ENCODE measurements at regions not wholly inside any gene's neighbourhood (a gene's known extent, or its start where the extent isn't known, plus 50 kb on each side); places are given as distances from the start of the nearest gene placed in this dataset.

- no peaks in the 10 kb centered on the region for H3K36me3 ChIP-seq
- H3K4me3 ChIP-seq: no peak overlapping the region
- TF ChIP-seq, protein P1, sequence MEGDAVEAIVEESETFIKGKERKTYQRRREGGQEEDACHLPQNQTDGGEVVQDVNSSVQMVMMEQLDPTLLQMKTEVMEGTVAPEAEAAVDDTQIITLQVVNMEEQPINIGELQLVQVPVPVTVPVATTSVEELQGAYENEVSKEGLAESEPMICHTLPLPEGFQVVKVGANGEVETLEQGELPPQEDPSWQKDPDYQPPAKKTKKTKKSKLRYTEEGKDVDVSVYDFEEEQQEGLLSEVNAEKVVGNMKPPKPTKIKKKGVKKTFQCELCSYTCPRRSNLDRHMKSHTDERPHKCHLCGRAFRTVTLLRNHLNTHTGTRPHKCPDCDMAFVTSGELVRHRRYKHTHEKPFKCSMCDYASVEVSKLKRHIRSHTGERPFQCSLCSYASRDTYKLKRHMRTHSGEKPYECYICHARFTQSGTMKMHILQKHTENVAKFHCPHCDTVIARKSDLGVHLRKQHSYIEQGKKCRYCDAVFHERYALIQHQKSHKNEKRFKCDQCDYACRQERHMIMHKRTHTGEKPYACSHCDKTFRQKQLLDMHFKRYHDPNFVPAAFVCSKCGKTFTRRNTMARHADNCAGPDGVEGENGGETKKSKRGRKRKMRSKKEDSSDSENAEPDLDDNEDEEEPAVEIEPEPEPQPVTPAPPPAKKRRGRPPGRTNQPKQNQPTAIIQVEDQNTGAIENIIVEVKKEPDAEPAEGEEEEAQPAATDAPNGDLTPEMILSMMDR (IDR thresholded peaks at IDR 0.05): no peak
- TF ChIP-seq POLR2A (IDR thresholded peaks at IDR 0.05): no peak
- H3K9me3 ChIP-seq: peaks cover 5 to 46% (median 10%) of the 10 kb centered on the region in 4 donors
- intact Hi-C loops (cut with DNase I; ENCODE audit: low total_unique reads): no loop called here
- H3K27ac ChIP-seq: no peak overlapping the region
- no peak for DNase-seq
- no peaks in the 10 kb centered on the region for H3K27me3 ChIP-seq
- 62 to 78% (median 73%) methylated on average over 2 of the region's 2 CpGs for WGBS, 5 donors
- H3K4me1 ChIP-seq: no peaks in the 10 kb centered on the region
Observed at GRCh38 chr16:61471023-61471422, 565.2 kb downstream of the CDH8 start.

DNA sequence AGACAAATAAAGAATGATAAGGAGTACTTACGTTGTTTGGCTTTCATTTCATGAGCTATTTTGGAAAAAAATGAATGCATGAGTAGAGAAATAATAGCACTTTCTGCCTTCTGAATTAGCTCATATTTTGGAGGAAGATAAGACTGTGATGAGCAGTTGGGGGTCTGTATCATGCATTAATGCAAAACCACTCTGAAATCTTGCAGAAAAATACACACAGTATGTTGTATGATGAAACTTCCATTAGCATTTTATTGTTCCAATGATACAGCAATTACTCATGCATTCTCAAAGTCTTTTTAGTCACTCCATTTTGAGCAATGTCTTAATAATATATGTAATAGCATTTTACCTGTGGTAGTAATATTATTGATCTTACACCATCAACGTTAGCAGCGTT lies 571.0 kb downstream of the CDH8 start:
- WGBS, 5 donors: 61 to 77% (median 70%) methylated on average over 3 of the region's 3 CpGs
- H3K36me3 ChIP-seq: no peaks in the 10 kb centered on the region
- intact Hi-C loops (cut with DNase I; ENCODE audit: low total_unique reads): no loop called here
- DNase-seq: no peak
- no peaks in the 10 kb centered on the region for H3K4me1 ChIP-seq
- TF ChIP-seq POLR2AphosphoS5 (IDR thresholded peaks at IDR 0.05) (no peak), POLR2A (IDR thresholded peaks at IDR 0.05) (no peak), EP300 (IDR thresholded peaks at IDR 0.05) (no peak)
- no peaks in the 10 kb centered on the region for H3K27me3 ChIP-seq
- no peak overlapping the region for H3K4me3 ChIP-seq
- H3K27ac ChIP-seq: no peak overlapping the region
- peaks cover 0 to 12% (median 2%) of the 10 kb centered on the region in 4 donors for H3K9me3 ChIP-seq

DNA sequence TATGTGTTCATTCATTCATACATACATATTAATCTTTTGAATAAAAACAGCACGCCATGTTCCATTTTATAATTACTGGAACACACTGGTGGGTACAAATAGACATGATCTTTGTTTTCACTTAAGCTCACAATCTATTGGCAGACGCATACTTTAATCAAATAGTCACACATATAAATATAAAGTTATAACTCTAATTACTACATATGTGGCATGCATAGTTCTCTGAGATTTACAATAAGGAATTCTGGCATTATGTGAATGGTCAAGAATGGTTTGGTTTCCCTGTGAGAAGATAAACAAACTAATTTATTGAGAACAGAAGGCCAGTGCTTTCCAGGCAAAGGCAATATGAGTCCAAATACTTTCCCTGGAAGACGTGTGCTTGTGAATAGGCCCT lies 576.2 kb downstream of the CDH8 start:
- H3K27ac ChIP-seq: no peak overlapping the region
- TF ChIP-seq EP300 (IDR thresholded peaks at IDR 0.05) (no peak), POLR2A (IDR thresholded peaks at IDR 0.05) (no peak), POLR2AphosphoS5 (IDR thresholded peaks at IDR 0.05) (no peak)
- TF ChIP-seq, protein P1 (IDR thresholded peaks at IDR 0.05): no peak
- DNase-seq: no peak

GRCh38 chr16:61435346-61435745 lies 600.9 kb downstream of the CDH8 start:
- peaks cover 0 to 4% (median 0%) of the 10 kb centered on the region in 4 donors for H3K9me3 ChIP-seq
- TF ChIP-seq POLR2AphosphoS5 (IDR thresholded peaks at IDR 0.05): no peak
- no peak for TF ChIP-seq POLR2A (IDR thresholded peaks at IDR 0.05)
- TF ChIP-seq EP300 (IDR thresholded peaks at IDR 0.05): no peak
- H3K36me3 ChIP-seq: no peaks in the 10 kb centered on the region
- no peaks in the 10 kb centered on the region for H3K4me1 ChIP-seq
- no peaks in the 10 kb centered on the region for H3K27me3 ChIP-seq
- peak in 1 of 2 donors; percentile 7 for DNase-seq
- no peak overlapping the region for H3K27ac ChIP-seq
- no peak overlapping the region for H3K4me3 ChIP-seq
- intact Hi-C loops (cut with DNase I; ENCODE audit: low total_unique reads): no loop called here
- WGBS, 5 donors: 48 to 73% (median 58%) methylated on average over 2 of the region's 2 CpGs

More for the DNA sequence above, 576.2 kb downstream of the CDH8 start:
- Histone ChIP-seq H3K4me3 (no peak overlapping the region), H3K27me3 (no peaks in the 10 kb centered on the region), H3K4me1 (no peaks in the 10 kb centered on the region), H3K36me3 (no peaks in the 10 kb centered on the region), H3K9me3 (peaks cover 4 to 28% (median 20%) of the 10 kb centered on the region in 4 donors)
- 62 to 75% (median 70%) methylated on average over 3 of the region's 3 CpGs for WGBS, 5 donors
- intact Hi-C loops (cut with DNase I; ENCODE audit: low total_unique reads): no loop called here

GRCh38 chr16:61432421-61432820 lies 603.8 kb downstream of the CDH8 start:
- H3K4me3 ChIP-seq: no peak overlapping the region
- H3K36me3 ChIP-seq: no peaks in the 10 kb centered on the region
- WGBS, 5 donors: 42 to 51% (median 46%) methylated on average over 4 of the region's 4 CpGs
- no peak overlapping the region for H3K27ac ChIP-seq
- DNase-seq: no peak
- TF ChIP-seq EP300 (IDR thresholded peaks at IDR 0.05) (no peak), POLR2A (IDR thresholded peaks at IDR 0.05) (no peak), POLR2AphosphoS5 (IDR thresholded peaks at IDR 0.05) (no peak)
- TF ChIP-seq, protein P1 (IDR thresholded peaks at IDR 0.05): no peak
- H3K9me3 ChIP-seq: peaks cover 0 to 4% (median 0%) of the 10 kb centered on the region in 4 donors
- H3K4me1 ChIP-seq: no peaks in the 10 kb centered on the region
- intact Hi-C loops (cut with DNase I; ENCODE audit: low total_unique reads): no loop called here
- H3K27me3 ChIP-seq: no peaks in the 10 kb centered on the region

Measured in stomach (tissue), 8 donors.